ENCODE measurements at regions not wholly inside any gene's neighbourhood (a gene's known extent, or its start where the extent isn't known, plus 50 kb on each side); places are given as distances from the start of the nearest gene placed in this dataset.

DNA sequence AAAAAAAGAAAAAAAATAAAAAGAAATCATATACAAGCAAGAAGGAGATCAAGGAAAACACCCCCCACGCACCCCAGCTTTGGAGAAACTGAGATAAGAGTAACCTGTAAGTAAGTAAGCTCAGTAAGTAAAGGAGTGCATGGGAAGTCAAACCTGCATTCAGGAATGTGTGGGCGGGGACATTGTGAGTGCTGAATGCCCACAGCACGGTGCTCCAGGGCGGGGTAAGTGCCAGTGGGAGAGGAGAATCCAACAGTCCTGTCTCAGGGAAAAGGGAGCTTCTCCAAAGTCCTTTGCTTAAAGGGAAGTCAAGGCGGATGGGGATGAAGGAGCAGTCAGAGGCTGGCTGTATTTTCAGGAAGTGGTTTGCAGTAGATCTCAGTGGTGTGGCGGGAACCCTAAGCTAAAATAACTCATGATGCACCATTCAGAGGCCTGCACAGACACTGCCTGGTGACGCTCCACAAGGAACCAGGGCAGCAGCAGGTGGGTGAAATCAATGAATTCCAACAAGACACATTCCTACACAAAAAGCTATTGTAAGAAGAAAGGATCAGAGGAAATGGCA lies 368.0 kb downstream of the QKI start:
- TF ChIP-seq, protein P1, sequence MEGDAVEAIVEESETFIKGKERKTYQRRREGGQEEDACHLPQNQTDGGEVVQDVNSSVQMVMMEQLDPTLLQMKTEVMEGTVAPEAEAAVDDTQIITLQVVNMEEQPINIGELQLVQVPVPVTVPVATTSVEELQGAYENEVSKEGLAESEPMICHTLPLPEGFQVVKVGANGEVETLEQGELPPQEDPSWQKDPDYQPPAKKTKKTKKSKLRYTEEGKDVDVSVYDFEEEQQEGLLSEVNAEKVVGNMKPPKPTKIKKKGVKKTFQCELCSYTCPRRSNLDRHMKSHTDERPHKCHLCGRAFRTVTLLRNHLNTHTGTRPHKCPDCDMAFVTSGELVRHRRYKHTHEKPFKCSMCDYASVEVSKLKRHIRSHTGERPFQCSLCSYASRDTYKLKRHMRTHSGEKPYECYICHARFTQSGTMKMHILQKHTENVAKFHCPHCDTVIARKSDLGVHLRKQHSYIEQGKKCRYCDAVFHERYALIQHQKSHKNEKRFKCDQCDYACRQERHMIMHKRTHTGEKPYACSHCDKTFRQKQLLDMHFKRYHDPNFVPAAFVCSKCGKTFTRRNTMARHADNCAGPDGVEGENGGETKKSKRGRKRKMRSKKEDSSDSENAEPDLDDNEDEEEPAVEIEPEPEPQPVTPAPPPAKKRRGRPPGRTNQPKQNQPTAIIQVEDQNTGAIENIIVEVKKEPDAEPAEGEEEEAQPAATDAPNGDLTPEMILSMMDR (conservative IDR thresholded peaks at IDR 0.05) = no peak
- H3K27ac ChIP-seq = no peak overlapping the region

DNA sequence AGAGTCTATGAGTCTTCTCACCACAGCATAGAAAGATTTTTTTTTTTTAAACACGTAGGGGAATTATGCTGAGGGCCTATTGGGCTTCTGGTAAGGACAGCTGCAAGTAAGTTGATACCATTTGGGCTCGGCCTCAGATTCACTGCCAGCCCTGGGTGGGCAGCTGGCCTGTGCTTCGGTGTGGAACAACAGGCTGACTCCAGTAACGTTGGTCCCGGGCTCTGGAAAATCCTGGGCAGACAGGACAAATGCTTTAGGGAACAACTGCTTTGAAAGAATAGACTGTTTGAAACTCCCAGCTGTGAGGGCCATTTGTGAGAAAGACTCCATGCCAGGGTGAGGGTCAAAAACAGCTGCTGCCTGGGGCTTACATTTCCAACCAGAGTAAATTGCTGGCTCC lies 366.5 kb downstream of the QKI start:
- no peak overlapping the region for H3K27ac ChIP-seq
- TF ChIP-seq, protein P1 (conservative IDR thresholded peaks at IDR 0.05) = no peak

DNA sequence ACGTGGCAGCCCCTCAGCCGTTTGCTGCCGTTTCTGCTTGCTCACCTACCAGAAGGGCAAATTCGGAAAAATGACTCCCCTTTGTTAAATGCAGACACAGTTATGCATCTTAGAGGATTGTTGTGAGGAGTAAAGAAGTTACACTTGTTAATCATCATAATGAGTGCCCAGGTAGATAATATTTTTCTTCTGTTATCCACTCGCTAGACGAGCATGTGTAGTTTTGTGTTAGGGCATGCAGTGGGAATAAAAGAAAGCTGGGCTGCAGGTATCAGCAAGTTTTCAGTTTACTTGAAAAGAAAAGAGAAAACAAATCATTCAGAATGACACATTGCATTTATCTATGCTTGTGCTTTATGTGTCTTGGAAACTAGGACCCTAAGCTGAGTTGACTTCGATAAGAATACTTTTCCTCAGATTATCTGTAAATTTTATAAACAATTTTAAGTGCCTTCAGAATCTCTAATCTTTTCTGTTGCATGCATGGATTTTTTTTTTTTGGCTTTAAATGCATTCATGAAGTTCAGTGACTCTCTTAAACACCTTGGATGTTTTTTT lies 365.3 kb downstream of the QKI start:
- TF ChIP-seq, protein P1 (conservative IDR thresholded peaks at IDR 0.05) = no peak
- no peak overlapping the region for H3K27ac ChIP-seq

DNA sequence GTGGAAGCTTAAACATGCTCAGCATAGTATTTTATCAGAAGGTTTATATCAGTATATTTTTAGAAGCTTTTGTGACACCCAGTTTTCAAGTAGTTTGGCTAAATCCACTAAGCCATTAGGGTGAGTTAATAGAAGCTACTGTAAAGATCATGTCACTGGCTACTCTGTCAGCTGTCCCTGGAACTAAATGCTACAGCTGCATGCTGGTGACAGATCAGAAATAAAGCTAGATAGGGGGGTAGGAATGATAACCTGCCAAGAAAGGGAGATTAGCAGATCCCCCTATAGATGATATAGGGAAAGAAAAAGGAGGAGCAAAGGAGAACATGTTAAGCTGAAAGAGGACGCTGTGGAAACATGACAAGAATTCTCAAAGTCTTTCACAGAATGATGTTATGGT lies 363.2 kb downstream of the QKI start:
- TF ChIP-seq, protein P1 (conservative IDR thresholded peaks at IDR 0.05) = no peak
- no peak overlapping the region for H3K27ac ChIP-seq

DNA sequence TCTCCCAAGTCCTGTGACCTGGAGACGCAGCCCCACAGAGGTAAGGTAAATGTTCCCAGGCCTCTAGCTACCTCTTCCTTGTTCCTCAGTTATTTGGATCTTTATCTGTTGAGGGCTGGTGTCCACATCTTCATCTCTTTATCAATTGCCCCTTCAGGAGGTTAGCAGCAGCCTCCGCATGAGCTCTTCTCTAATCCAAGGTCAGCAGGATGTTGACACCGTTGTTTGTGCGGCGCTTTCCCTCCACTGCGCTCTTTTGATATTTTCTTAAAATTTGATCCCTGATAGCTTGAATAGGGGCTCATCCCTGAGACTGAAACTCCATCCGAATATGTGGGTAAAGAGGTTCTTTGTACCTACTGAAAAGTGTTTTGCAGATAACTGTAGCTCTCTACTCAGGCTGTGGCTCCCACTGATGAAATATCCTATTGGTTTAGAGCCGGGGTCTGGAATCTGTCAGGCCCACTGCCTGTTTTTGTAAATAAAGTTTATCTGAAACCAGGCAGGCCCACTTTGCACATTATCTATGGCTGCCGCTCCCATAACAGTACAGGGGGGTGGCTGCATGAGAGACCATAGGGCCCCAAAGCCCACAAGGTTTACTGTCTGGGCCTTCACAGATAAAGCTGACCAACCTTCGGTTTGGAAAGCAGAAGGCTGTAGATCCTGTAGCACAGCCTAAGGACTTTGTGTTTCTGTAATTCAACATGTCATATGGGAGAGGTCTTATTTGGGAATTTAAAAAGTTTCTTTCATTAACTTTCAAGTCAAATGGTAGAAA lies 362.6 kb downstream of the QKI start:
- no peak overlapping the region for H3K27ac ChIP-seq
- TF ChIP-seq, protein P1 (conservative IDR thresholded peaks at IDR 0.05) = no peak

DNA sequence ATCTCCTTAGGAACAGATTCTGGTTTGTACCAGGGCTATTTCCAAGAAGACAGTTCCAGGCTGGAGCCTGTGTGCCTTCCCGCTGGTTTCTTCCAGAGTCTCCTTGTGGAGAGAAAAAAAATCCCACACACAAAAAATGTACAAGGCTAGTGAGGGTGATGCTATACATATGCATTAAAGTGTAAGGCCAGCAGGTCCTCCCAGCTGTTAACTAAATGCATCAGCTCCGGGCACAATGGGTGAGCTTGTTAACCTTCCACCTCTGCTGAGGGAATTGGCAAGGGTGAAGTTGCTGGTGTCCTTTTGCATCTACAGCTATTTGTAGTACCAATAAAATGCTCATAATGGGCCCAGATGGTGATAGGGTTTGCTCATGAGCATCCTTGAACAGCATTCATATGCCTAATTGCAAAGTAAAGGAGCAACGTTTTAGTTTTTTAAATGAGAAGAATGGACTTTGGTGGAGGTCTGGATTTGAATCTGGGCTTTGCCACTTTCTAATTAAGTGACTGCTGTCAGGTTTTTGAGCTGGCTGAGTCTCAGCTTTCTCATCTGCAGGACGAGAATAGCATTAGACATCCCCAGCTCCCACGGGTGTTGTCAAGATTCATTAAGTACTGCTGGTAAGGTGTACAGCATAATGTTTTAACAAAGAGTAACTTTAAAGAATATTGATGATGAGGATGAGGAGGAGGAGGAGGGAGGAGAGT lies 361.8 kb downstream of the QKI start:
- TF ChIP-seq, protein P1 (conservative IDR thresholded peaks at IDR 0.05) = no peak
- H3K27ac ChIP-seq = no peak overlapping the region

DNA sequence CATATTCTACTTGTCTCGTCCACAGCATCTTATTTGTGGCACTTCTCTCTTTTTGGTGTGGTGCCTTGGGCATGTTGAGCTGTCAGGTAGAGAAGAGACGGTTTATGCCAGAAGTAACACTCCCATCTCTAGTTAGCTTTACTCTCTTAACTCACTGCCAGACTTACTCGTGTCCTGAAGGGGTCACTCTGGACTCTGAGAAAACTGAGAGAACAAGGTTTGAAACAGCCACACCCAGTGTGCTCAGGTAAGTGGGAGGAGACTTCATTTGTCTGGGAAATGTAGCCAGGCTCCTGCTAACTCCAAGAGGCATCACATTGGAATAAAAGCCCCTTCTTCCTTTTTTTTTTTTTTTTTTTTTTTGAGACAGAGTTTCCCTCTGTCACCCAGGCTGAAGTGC lies 360.8 kb downstream of the QKI start:
- H3K27ac ChIP-seq = no peak overlapping the region
- TF ChIP-seq, protein P1 (conservative IDR thresholded peaks at IDR 0.05) = no peak
